ENCODE measurements at regions not wholly inside any gene's neighbourhood (a gene's known extent, or its start where the extent isn't known, plus 50 kb on each side); places are given as distances from the start of the nearest gene placed in this dataset.

DNA sequence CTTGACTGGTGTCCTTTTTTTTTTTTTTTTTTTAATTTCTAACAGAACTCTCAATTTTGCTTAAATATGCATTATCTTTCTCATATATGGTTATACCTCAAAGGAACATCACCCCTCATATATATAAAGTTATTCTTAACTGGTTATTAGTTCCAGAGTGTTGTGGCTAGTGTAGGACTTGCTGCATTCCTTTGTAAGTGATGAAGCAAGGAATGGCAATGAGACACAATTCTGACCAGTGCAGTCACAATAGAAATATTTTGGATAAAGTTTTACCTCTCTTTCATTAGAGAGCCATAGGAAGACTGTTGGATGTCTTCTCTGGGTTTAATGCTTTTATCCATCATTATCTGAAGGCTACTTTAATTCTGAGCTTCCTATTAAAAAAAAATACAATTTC is 75.5 kb upstream of the CBLB start:
- TF ChIP-seq, protein P1, sequence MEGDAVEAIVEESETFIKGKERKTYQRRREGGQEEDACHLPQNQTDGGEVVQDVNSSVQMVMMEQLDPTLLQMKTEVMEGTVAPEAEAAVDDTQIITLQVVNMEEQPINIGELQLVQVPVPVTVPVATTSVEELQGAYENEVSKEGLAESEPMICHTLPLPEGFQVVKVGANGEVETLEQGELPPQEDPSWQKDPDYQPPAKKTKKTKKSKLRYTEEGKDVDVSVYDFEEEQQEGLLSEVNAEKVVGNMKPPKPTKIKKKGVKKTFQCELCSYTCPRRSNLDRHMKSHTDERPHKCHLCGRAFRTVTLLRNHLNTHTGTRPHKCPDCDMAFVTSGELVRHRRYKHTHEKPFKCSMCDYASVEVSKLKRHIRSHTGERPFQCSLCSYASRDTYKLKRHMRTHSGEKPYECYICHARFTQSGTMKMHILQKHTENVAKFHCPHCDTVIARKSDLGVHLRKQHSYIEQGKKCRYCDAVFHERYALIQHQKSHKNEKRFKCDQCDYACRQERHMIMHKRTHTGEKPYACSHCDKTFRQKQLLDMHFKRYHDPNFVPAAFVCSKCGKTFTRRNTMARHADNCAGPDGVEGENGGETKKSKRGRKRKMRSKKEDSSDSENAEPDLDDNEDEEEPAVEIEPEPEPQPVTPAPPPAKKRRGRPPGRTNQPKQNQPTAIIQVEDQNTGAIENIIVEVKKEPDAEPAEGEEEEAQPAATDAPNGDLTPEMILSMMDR (IDR thresholded peaks at IDR 0.05; ENCODE audit: control insufficient read depth, extremely low read depth, insufficient read depth), result no peak
- DNase-seq (ENCODE audit: low read depth), result no peak
- no peak overlapping the region for H3K4me3 ChIP-seq (ENCODE audit: low read depth, low read length)

DNA sequence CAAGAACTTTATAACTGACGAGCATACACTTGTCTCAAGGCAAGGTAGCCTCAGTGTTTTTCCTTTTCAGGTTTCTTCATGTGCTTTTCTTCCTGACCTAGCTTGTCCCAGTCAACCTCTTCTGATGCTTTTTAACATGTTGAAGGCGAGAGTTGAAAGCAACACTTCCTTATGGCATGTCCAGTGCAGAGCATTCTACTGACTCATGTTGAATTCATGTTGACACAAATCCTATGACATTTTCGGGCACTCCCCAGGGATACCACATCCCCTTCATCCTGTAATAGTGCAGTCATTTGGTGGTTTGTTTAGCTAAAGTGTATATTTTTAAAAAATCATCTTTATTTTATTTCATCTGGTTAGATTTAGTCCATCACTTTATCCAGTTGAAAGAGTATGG is 75.9 kb upstream of the CBLB start:
- no peak overlapping the region for H3K4me3 ChIP-seq (ENCODE audit: low read depth, low read length)
- no peak for DNase-seq (ENCODE audit: low read depth)

DNA sequence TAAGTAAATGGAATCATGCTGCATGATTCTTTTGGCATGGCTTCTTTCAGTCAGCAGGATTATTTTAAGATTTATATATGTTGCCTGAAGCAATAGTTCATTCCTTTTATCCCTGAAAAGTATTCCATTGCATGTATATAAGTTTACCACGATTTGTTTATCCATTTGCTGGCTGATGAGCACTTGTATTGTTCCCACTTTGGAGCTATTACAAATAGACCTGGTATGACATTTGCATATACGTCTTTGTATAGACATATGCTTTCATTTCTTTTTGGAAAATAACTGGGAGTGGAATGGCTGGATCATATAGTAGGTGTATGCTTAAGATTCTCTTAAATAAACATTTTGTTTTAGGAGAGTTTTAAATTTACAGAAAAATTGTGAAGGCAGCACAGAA is 79.3 kb upstream of the CBLB start:
- DNase-seq (ENCODE audit: low read depth), result no peak
- TF ChIP-seq, protein P1 (IDR thresholded peaks at IDR 0.05; ENCODE audit: control insufficient read depth, extremely low read depth, insufficient read depth), result no peak
- H3K4me3 ChIP-seq (ENCODE audit: low read depth, low read length), result no peak overlapping the region

More for the DNA sequence above, 75.9 kb upstream of the CBLB start:
- TF ChIP-seq, protein P1 (IDR thresholded peaks at IDR 0.05; ENCODE audit: control insufficient read depth, extremely low read depth, insufficient read depth), result no peak

DNA sequence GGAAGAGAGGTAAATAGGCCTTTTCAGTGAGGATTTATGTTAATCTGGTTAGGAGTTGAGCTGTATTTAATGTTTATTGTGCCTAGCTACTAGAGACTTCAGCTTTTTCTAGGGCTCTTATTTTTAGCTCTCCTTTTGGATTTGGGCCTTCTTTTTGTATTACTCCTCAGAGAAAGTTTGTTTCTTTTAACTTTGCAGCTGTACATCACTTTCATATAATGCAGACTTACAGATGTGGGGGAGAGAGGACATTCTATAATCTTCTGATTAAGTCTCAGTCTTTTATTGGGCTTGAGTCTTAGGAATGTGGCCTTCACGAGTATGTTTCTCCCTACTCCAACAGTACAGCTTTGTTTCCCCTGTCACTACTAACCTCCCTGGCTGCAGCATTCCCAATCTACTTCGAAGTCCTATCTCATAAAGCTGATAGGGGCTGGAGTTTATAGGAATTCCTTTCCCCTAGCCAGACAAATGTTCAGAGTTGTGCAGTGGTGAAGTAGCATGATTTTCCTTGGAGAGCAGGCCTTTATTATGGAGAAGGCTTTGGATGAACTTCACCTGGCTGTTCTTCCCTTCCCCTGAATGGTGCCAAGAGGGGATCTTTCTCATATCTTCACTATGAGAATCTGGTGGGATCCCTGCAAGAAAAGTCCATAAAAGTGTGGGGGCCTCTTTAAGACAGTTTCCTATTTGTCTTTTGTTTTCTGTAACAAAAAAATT is 82.2 kb upstream of the CBLB start:
- TF ChIP-seq, protein P1 (IDR thresholded peaks at IDR 0.05; ENCODE audit: control insufficient read depth, extremely low read depth, insufficient read depth), result no peak
- H3K4me3 ChIP-seq (ENCODE audit: low read depth, low read length), result no peak overlapping the region
- no peak for DNase-seq (ENCODE audit: low read depth)

DNA sequence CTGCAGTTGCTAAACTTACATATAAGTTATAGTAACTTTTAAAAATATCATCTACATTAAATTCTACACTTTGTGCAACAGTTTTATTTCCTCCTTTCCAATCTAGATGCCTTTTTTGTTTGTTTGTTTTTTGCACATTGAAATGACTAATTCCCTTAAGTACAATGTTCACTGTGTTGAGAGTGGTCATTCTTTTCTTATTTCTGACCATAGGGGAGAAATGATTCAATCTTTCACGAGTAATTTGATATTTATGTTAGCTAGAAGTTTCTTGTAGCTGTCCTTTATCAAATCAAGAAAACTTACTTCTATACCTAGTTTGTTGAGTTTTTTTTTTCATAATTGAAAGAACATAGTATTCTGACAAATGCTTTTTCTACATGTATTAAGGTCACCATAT is 85.0 kb upstream of the CBLB start:
- TF ChIP-seq, protein P1 (IDR thresholded peaks at IDR 0.05; ENCODE audit: control insufficient read depth, extremely low read depth, insufficient read depth), result no peak
- no peak overlapping the region for H3K4me3 ChIP-seq (ENCODE audit: low read depth, low read length)
- DNase-seq (ENCODE audit: low read depth), result no peak

DNA sequence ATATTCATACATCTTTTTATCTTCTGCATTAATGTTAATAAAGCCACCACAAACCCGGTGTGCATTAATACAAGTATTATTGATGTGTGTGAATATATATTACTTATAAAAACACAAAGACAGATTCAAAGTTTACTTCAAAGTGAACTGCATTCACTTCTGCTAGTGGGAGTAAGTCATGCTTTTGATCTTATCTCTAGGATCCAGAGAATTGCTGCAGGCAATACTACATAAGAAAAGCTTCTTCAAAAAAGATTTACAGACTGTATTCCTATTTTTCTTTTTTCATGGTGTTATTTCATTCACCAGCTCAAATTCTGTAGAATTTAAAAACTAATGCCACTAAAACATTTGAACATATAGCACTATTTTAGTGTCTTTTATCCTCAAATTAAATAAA is 87.5 kb upstream of the CBLB start:
- no peak overlapping the region for H3K4me3 ChIP-seq (ENCODE audit: low read depth, low read length)
- TF ChIP-seq, protein P1 (IDR thresholded peaks at IDR 0.05; ENCODE audit: control insufficient read depth, extremely low read depth, insufficient read depth), result no peak
- DNase-seq (ENCODE audit: low read depth), result no peak

DNA sequence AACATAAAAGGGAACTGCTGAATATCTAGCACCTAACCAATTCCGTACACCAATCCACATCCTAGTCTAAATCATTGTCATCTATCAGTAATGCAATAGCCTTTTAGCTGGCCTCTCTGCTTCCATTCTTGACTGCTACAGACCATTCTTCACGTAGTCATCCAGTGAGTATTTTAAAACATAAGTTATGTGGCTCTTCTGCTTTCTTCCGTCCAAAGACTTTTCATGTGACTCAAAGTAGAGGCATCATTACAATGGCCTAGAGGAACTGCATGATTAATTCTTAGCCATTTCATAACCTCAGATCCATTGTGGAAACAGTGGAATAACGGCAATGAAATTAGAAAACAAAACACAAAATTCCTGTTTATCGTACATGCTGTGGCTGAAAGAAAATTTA is 88.9 kb upstream of the CBLB start:
- no peak overlapping the region for H3K4me3 ChIP-seq (ENCODE audit: low read depth, low read length)
- DNase-seq (ENCODE audit: low read depth), result no peak
- TF ChIP-seq, protein P1 (IDR thresholded peaks at IDR 0.05; ENCODE audit: control insufficient read depth, extremely low read depth, insufficient read depth), result no peak

Data from LNCaP clone FGC (cell line).